Upper lobe of right lung (tissue), 1 donor: ENCODE measurements at regions not wholly inside any gene's neighbourhood (a gene's known extent, or its start where the extent isn't known, plus 50 kb on each side); places are given as distances from the start of the nearest gene placed in this dataset.

Source experiments
- ATAC-seq: fragments of 200-7000 bp; cut with Tn5 transposase; one replicate; pipeline ENCODE4 v1.9.1; 2020; ENCODE audit warnings: mild to moderate bottlenecking, moderate library complexity
- DNase-seq: peaks from one replicate; pipeline ENCODE4 v3.0.0-alpha.2; 2020
- H3K27ac ChIP-seq: fragments of 200-600 bp; one replicate; pipeline ENCODE4 v1.8.0; 2022
- H3K27me3 ChIP-seq: fragments of 200-600 bp; one replicate; pipeline ENCODE4 v1.8.0; 2022; ENCODE audit warnings: mild to moderate bottlenecking
- H3K36me3 ChIP-seq: fragments of 200-600 bp; one replicate; pipeline ENCODE4 v1.8.0; 2022
- H3K4me1 ChIP-seq: fragments of 200-600 bp; one replicate; pipeline ENCODE4 v1.8.0; 2022
- H3K4me3 ChIP-seq: fragments of 200-600 bp; one replicate; pipeline ENCODE4 v1.8.0; 2022; ENCODE audit warnings: mild to moderate bottlenecking
- H3K9me3 ChIP-seq: fragments of 200-600 bp; one replicate; pipeline ENCODE4 v1.8.0; 2022
- CTCF ChIP-seq: fragments of 200-600 bp; IDR thresholded peaks from one replicate; pipeline ENCODE4 v1.8.0; 2022; ENCODE audit warnings: antibody characterized with exemption
- intact Hi-C: fragments of 100-400 bp; cut with DNase I; formaldehyde crosslinking; loops from one replicate; pipeline ENCODE4 v1.11.0; 2022
- donor health status: DM: no; HTN: yes; CAD: no; lungs with severe emphysema.

GRCh38 chr2:41187376-41188122 is 735.7 kb upstream of the SLC8A1 start:
- Histone ChIP-seq H3K4me1 (no peaks in the 10 kb centered on the region), H3K9me3 (no peaks in the 10 kb centered on the region), H3K36me3 (no peaks in the 10 kb centered on the region), H3K27ac (no peak overlapping the region), H3K4me3 (no peak overlapping the region), H3K27me3 (no peaks in the 10 kb centered on the region)
- intact Hi-C loops, result no loop called here
- DNase-seq (no peak), ATAC-seq (no peak)
- no peak for TF ChIP-seq CTCF

GRCh38 chr2:41194230-41194629 is 742.3 kb upstream of the SLC8A1 start:
- no peak for TF ChIP-seq CTCF
- DNase-seq (no peak), ATAC-seq (no peak)

GRCh38 chr2:41197781-41198180 is 745.9 kb upstream of the SLC8A1 start:
- H3K27ac ChIP-seq, result no peak overlapping the region
- no peaks in the 10 kb centered on the region for H3K9me3 ChIP-seq
- no peaks in the 10 kb centered on the region for H3K36me3 ChIP-seq
- H3K4me1 ChIP-seq, result no peaks in the 10 kb centered on the region
- H3K4me3 ChIP-seq, result no peak overlapping the region
- no peak for TF ChIP-seq CTCF
- H3K27me3 ChIP-seq, result no peaks in the 10 kb centered on the region
- ATAC-seq (no peak), DNase-seq (no peak)
- intact Hi-C loops, result no loop called here

More at GRCh38 chr2:41194230-41194629, 742.3 kb upstream of the SLC8A1 start:
- Histone ChIP-seq H3K4me3 (no peak overlapping the region), H3K36me3 (no peaks in the 10 kb centered on the region), H3K4me1 (no peaks in the 10 kb centered on the region), H3K27ac (no peak overlapping the region), H3K27me3 (no peaks in the 10 kb centered on the region), H3K9me3 (no peaks in the 10 kb centered on the region)
- intact Hi-C loops, result no loop called here

- no peak for TF ChIP-seq CTCF
- intact Hi-C loops, result no loop called here
- no peak for ATAC-seq
- no peak overlapping the region for H3K4me3 ChIP-seq
- H3K36me3 ChIP-seq, result no peaks in the 10 kb centered on the region
- no peak for DNase-seq
- no peak overlapping the region for H3K27ac ChIP-seq
- H3K9me3 ChIP-seq, result no peaks in the 10 kb centered on the region
- H3K27me3 ChIP-seq, result no peaks in the 10 kb centered on the region
- H3K4me1 ChIP-seq, result no peaks in the 10 kb centered on the region
Observed at GRCh38 chr2:41199334-41199733, 747.4 kb upstream of the SLC8A1 start.

- no peaks in the 10 kb centered on the region for H3K9me3 ChIP-seq
- no peak overlapping the region for H3K27ac ChIP-seq
- TF ChIP-seq CTCF, result no peak
- H3K4me3 ChIP-seq, result no peak overlapping the region
- no peak for DNase-seq
- H3K27me3 ChIP-seq, result no peaks in the 10 kb centered on the region
- H3K4me1 ChIP-seq, result no peaks in the 10 kb centered on the region
- H3K36me3 ChIP-seq, result no peaks in the 10 kb centered on the region
- no peak for ATAC-seq
- intact Hi-C loops, result no loop called here
Observed at GRCh38 chr2:41204315-41204714, 752.4 kb upstream of the SLC8A1 start.

- intact Hi-C loops, result no loop called here
- Histone ChIP-seq H3K27ac (no peak overlapping the region), H3K9me3 (no peaks in the 10 kb centered on the region), H3K4me1 (no peaks in the 10 kb centered on the region), H3K4me3 (no peak overlapping the region), H3K27me3 (no peaks in the 10 kb centered on the region), H3K36me3 (no peaks in the 10 kb centered on the region)
- no peak for DNase-seq
- no peak for ATAC-seq
- TF ChIP-seq CTCF, result no peak
Observed at GRCh38 chr2:41206004-41206403, 754.1 kb upstream of the SLC8A1 start.
